ENCODE measurements at regions not wholly inside any gene's neighbourhood (a gene's known extent, or its start where the extent isn't known, plus 50 kb on each side); places are given as distances from the start of the nearest gene placed in this dataset.
"Not testable (repeated sequence)": the region's sequence is repeated elsewhere in the genome, so short reads cannot be mapped to it uniquely, and the experiment has no call there.

- DNase-seq, result no peak
These were observed 438.9 kb downstream of the NAV3 start for GRCh38 chr12:78269620-78270019.

- no peak for DNase-seq
These were observed 440.9 kb downstream of the NAV3 start for GRCh38 chr12:78271546-78271945.

- DNase-seq, result no peak
These were observed 445.2 kb downstream of the NAV3 start for GRCh38 chr12:78275886-78276285.

- DNase-seq, result no peak
These were observed 448.1 kb downstream of the NAV3 start for GRCh38 chr12:78278706-78279190.

- no peak for DNase-seq
These were observed 448.9 kb downstream of the NAV3 start for GRCh38 chr12:78279567-78279966.

GRCh38 chr12:78281102-78281501 lies 450.4 kb downstream of the NAV3 start:
- DNase-seq, result not testable (repeated sequence)

GRCh38 chr12:78284417-78284816 lies 453.7 kb downstream of the NAV3 start:
- DNase-seq, result no peak

GRCh38 chr12:78290606-78291345 lies 460.1 kb downstream of the NAV3 start:
- no peak for DNase-seq

- DNase-seq, result no peak
These were observed 462.5 kb downstream of the NAV3 start for GRCh38 chr12:78293059-78293686.

GRCh38 chr12:78301282-78301681 lies 470.6 kb downstream of the NAV3 start:
- not testable (repeated sequence) for DNase-seq

GRCh38 chr12:78305808-78306207 lies 475.1 kb downstream of the NAV3 start:
- no peak for DNase-seq

GRCh38 chr12:78306236-78306635 lies 475.5 kb downstream of the NAV3 start:
- DNase-seq, result no peak

- no peak for DNase-seq
These were observed 478.0 kb downstream of the NAV3 start for GRCh38 chr12:78308701-78309100.

GRCh38 chr12:78315028-78315427 lies 484.3 kb downstream of the NAV3 start:
- no peak for DNase-seq

GRCh38 chr12:78316136-78316535 lies 485.4 kb downstream of the NAV3 start:
- DNase-seq, result no peak

- no peak for DNase-seq
These were observed 486.2 kb downstream of the NAV3 start for GRCh38 chr12:78316631-78317468.

GRCh38 chr12:78321696-78322095 lies 491.0 kb downstream of the NAV3 start:
- no peak for DNase-seq

GRCh38 chr12:78323226-78323625 lies 492.5 kb downstream of the NAV3 start:
- no peak for DNase-seq

GRCh38 chr12:78324234-78324633 lies 493.5 kb downstream of the NAV3 start:
- no peak for DNase-seq

- no peak for DNase-seq
These were observed 497.8 kb downstream of the NAV3 start for GRCh38 chr12:78328524-78328923.

- DNase-seq, result no peak
These were observed 499.4 kb downstream of the NAV3 start for GRCh38 chr12:78330131-78330530.

- DNase-seq, result no peak
These were observed 500.5 kb downstream of the NAV3 start for GRCh38 chr12:78331181-78331580.

GRCh38 chr12:78331753-78332152 lies 501.1 kb downstream of the NAV3 start:
- no peak for DNase-seq

Data from NCI-H2081 (cell line).